ENCODE measurements at regions not wholly inside any gene's neighbourhood (a gene's known extent, or its start where the extent isn't known, plus 50 kb on each side); places are given as distances from the start of the nearest gene placed in this dataset.
"Not testable (repeated sequence)": the region's sequence is repeated elsewhere in the genome, so short reads cannot be mapped to it uniquely, and the experiment has no call there.

- ATAC-seq (no peak), DNase-seq (no peak)
- H3K27me3 Mint-ChIP-seq: peaks cover 8% of the 10 kb centered on the region
These were observed 107.5 kb upstream of the NCOR2 start for GRCh38 chr12:124674937-124675336.

GRCh38 chr12:124673801-124674617 lies 106.6 kb upstream of the NCOR2 start:
- no peak overlapping the region for H3K27ac Mint-ChIP-seq
- ATAC-seq (no peak), DNase-seq (no peak)
- no peaks in the 10 kb centered on the region for H3K9me3 Mint-ChIP-seq
- H3K4me1 Mint-ChIP-seq: peaks cover 5% of the 10 kb centered on the region
- no peak overlapping the region for H3K4me3 Mint-ChIP-seq
- peaks cover under 1% of the 10 kb centered on the region for H3K27me3 Mint-ChIP-seq

More at GRCh38 chr12:124674937-124675336, 107.5 kb upstream of the NCOR2 start:
- Mint-ChIP-seq H3K4me1 (peaks cover 6% of the 10 kb centered on the region), H3K4me3 (no peak overlapping the region), H3K27ac (no peak overlapping the region), H3K9me3 (no peaks in the 10 kb centered on the region)

- not testable (repeated sequence) for DNase-seq, H3K4me3 Mint-ChIP-seq, ATAC-seq, H3K27ac Mint-ChIP-seq, H3K27me3 Mint-ChIP-seq, H3K4me1 Mint-ChIP-seq
- H3K9me3 Mint-ChIP-seq: peaks cover 6 to 24% of the 10 kb centered on the region in 2 donors
These were observed 101.9 kb upstream of the NCOR2 start for GRCh38 chr12:124669271-124669721.

GRCh38 chr12:124668602-124669001 lies 101.2 kb upstream of the NCOR2 start:
- peaks cover 6 to 24% of the 10 kb centered on the region in 2 donors for H3K9me3 Mint-ChIP-seq
- ATAC-seq (no peak), DNase-seq (no peak)
- H3K27ac Mint-ChIP-seq: no peak overlapping the region
- H3K27me3 Mint-ChIP-seq: peaks cover 5% of the 10 kb centered on the region
- no peaks in the 10 kb centered on the region for H3K4me1 Mint-ChIP-seq
- H3K4me3 Mint-ChIP-seq: no peak overlapping the region

- Mint-ChIP-seq H3K27ac (no peak overlapping the region), H3K9me3 (peaks cover 6 to 24% of the 10 kb centered on the region in 2 donors), H3K27me3 (peaks cover 5% of the 10 kb centered on the region), H3K4me3 (no peak overlapping the region), H3K4me1 (no peaks in the 10 kb centered on the region)
- no peak for ATAC-seq
- no peak for DNase-seq
These were observed 100.3 kb upstream of the NCOR2 start for GRCh38 chr12:124667506-124668326.

GRCh38 chr12:124666722-124667259 lies 99.4 kb upstream of the NCOR2 start:
- Mint-ChIP-seq H3K27me3 (peaks cover 5% of the 10 kb centered on the region), H3K4me1 (no peaks in the 10 kb centered on the region), H3K9me3 (peaks cover 6 to 24% of the 10 kb centered on the region in 2 donors), H3K4me3 (no peak overlapping the region), H3K27ac (no peak overlapping the region)
- no peak for DNase-seq
- ATAC-seq: no peak

GRCh38 chr12:124665511-124665910 lies 98.1 kb upstream of the NCOR2 start:
- H3K27ac Mint-ChIP-seq: no peak overlapping the region
- H3K9me3 Mint-ChIP-seq: peaks cover 6 to 24% of the 10 kb centered on the region in 2 donors

GRCh38 chr12:124664395-124665111 lies 97.1 kb upstream of the NCOR2 start:
- no peak for ATAC-seq

More at GRCh38 chr12:124665511-124665910, 98.1 kb upstream of the NCOR2 start:
- no peak for ATAC-seq
- no peaks in the 10 kb centered on the region for H3K4me1 Mint-ChIP-seq
- no peak for DNase-seq
- peaks cover 5% of the 10 kb centered on the region for H3K27me3 Mint-ChIP-seq
- no peak overlapping the region for H3K4me3 Mint-ChIP-seq

GRCh38 chr12:124663771-124664366 lies 96.5 kb upstream of the NCOR2 start:
- H3K27ac Mint-ChIP-seq: no peak overlapping the region
- H3K9me3 Mint-ChIP-seq: peaks cover 6 to 24% of the 10 kb centered on the region in 2 donors
- no peaks in the 10 kb centered on the region for H3K4me1 Mint-ChIP-seq
- no peak overlapping the region for H3K4me3 Mint-ChIP-seq
- DNase-seq (no peak), ATAC-seq (no peak)
- peaks cover 5% of the 10 kb centered on the region for H3K27me3 Mint-ChIP-seq

More at GRCh38 chr12:124664395-124665111, 97.1 kb upstream of the NCOR2 start:
- H3K27me3 Mint-ChIP-seq: peaks cover 5% of the 10 kb centered on the region
- no peak for DNase-seq
- no peaks in the 10 kb centered on the region for H3K4me1 Mint-ChIP-seq
- H3K27ac Mint-ChIP-seq: no peak overlapping the region
- peaks cover 6 to 24% of the 10 kb centered on the region in 2 donors for H3K9me3 Mint-ChIP-seq
- no peak overlapping the region for H3K4me3 Mint-ChIP-seq

- Mint-ChIP-seq H3K9me3 (peaks cover 6 to 24% of the 10 kb centered on the region in 2 donors), H3K27ac (no peak overlapping the region), H3K4me1 (no peaks in the 10 kb centered on the region), H3K4me3 (no peak overlapping the region), H3K27me3 (peaks cover 5% of the 10 kb centered on the region)
- ATAC-seq: no peak
- no peak for DNase-seq
These were observed 95.8 kb upstream of the NCOR2 start for GRCh38 chr12:124663206-124663605.

- peaks cover 6 to 14% of the 10 kb centered on the region in 2 donors for H3K9me3 Mint-ChIP-seq
- H3K4me1 Mint-ChIP-seq: no peaks in the 10 kb centered on the region
- ATAC-seq (no peak), DNase-seq (no peak)
- no peak overlapping the region for H3K4me3 Mint-ChIP-seq
- H3K27me3 Mint-ChIP-seq: peaks cover 5% of the 10 kb centered on the region
- H3K27ac Mint-ChIP-seq: no peak overlapping the region
These were observed 93.9 kb upstream of the NCOR2 start for GRCh38 chr12:124661341-124661740.

- peaks cover 6 to 10% of the 10 kb centered on the region in 2 donors for H3K9me3 Mint-ChIP-seq
These were observed 93.4 kb upstream of the NCOR2 start for GRCh38 chr12:124660851-124661250.

DNA sequence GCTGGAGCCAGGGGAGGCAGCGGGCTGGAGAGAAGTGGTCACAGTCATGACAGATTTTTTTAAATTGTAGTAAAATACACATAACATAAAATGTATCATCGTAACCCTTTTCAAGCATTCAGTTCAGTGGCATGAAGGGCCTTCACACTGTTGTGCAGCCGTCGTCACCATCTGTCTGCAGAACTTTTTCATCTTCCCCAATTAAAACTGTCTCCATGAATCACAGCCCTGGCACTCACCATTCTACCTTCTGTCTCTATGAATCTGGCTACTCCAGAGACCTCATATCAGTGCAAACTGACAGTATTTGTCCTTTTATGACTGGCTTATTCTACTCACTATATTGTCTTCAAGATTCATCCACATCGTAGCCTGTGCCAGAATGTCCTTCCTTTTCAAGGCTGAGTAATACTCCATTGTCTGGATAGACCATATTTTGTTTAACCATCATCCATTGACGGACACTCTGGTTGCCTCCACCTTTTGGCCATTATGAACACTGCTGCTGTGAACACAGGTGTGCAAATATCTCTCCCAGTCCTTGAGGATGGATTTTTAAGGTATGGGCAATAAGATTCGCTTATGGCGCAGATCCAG lies 91.5 kb upstream of the NCOR2 start:
- Mint-ChIP-seq H3K4me1 (peaks cover 6% of the 10 kb centered on the region), H3K9me3 (no peaks in the 10 kb centered on the region), H3K4me3 (no peak overlapping the region), H3K27ac (no peak overlapping the region), H3K27me3 (no peaks in the 10 kb centered on the region)
- no peak for ATAC-seq
- no peak for DNase-seq

More at GRCh38 chr12:124660851-124661250, 93.4 kb upstream of the NCOR2 start:
- peaks cover 5% of the 10 kb centered on the region for H3K27me3 Mint-ChIP-seq
- no peak overlapping the region for H3K27ac Mint-ChIP-seq
- DNase-seq (no peak), ATAC-seq (no peak)
- peaks cover 3% of the 10 kb centered on the region for H3K4me1 Mint-ChIP-seq
- no peak overlapping the region for H3K4me3 Mint-ChIP-seq

GRCh38 chr12:124658302-124658701 lies 90.9 kb upstream of the NCOR2 start:
- Mint-ChIP-seq H3K4me1 (peaks cover 9% of the 10 kb centered on the region), H3K4me3 (no peak overlapping the region), H3K27ac (no peak overlapping the region), H3K27me3 (peaks cover 4% of the 10 kb centered on the region), H3K9me3 (no peaks in the 10 kb centered on the region)
- ATAC-seq: no peak
- no peak for DNase-seq

Measured in stimulated activated naive CD8-positive, alpha-beta T cell treated with anti-CD3 and anti-CD28 coated beads, Interleukin-15, amount 100 ng/mL, for 72 hours (primary cell).